Endothelial cell of umbilical vein (primary cell): ENCODE measurements at regions not wholly inside any gene's neighbourhood (a gene's known extent, or its start where the extent isn't known, plus 50 kb on each side); places are given as distances from the start of the nearest gene placed in this dataset.

Experiments used
- BruUV-seq: library from RNA; stranded (reverse); fragments of 400-500 nt; replicated peaks from 2 replicates; lab custom pipeline; 2021; lab: Mats Ljungman, UMichigan
- CTCF ChIA-PET: fragments of 300-600, 350-600 bp; sonication (Branson Sonifier 250); formaldehyde crosslinking; loops from one replicate; lab custom pipeline; 2021; ENCODE audit warnings: antibody characterized with exemption, inconsistent platforms; lab: Charles Lee
- POLR2A ChIA-PET: fragments of 300-600, 350-600 bp; sonication (Branson Sonifier 250); formaldehyde crosslinking; loops from one replicate; lab custom pipeline; 2021; ENCODE audit warnings: antibody characterized with exemption, inconsistent platforms; lab: Charles Lee
- DNase-seq: peaks from one replicate; pipeline ENCODE4 v3.0.0-alpha.2; 2011; ENCODE audit warnings: low read depth, low spot score
- FAIRE-seq: peaks from 2 replicates; lab custom pipeline; 2011; peaks lifted over from hg19 to GRCh38; lab: Jason Lieb, UNC
- H2AFZ ChIP-seq: 2 replicates; pipeline ENCODE4 v1.6.0; 2012; ENCODE audit warnings: low read depth, low read length, control low read depth, inconsistent platforms
- H3K27ac ChIP-seq: 2 replicates; pipeline ENCODE4 v1.5.1; 2011; ENCODE audit warnings: low read depth, mild to moderate bottlenecking, control low read depth, low read length, moderate library complexity; ENCODE audit not compliant: insufficient read depth
- H3K27me3 ChIP-seq, 2 experiments: 2 replicates each; pipeline versions ENCODE4 v1.6.0 to v1.6.1; 2011; ENCODE audit warnings: low read length in 2 of 2, mixed read lengths in 1 of 2; ENCODE audit not compliant: control insufficient read depth in 2 of 2, insufficient read depth in 2 of 2
- H3K36me3 ChIP-seq, 2 experiments: 2 replicates in 1 of 2; 3 replicates in 1 of 2; pipeline ENCODE4 v1.5.1; 2011; ENCODE audit warnings: low read length in 2 of 2, mild to moderate bottlenecking in 1 of 2, moderate library complexity in 1 of 2; ENCODE audit not compliant: control insufficient read depth in 2 of 2, insufficient read depth in 2 of 2; ENCODE audit errors: extremely low read depth in 1 of 2
- H3K4me1 ChIP-seq: 3 replicates; pipeline ENCODE4 v1.5.1; 2011; ENCODE audit warnings: mild to moderate bottlenecking, low read length; ENCODE audit not compliant: control insufficient read depth, insufficient read depth; ENCODE audit errors: extremely low read depth
- H3K4me2 ChIP-seq: 2 replicates; pipeline ENCODE4 v1.6.1; 2011; ENCODE audit warnings: low read length, control low read depth, mixed read lengths; ENCODE audit not compliant: insufficient read depth
- H3K4me3 ChIP-seq, 3 experiments: fragments of 200-600 bp in 1 of 3; sonication (generic), shearing (Covaris generic) in 1 of 3; replicated peaks in 1 of 3; 2 replicates each; pipeline ENCODE4 v1.5.1; 2011 to 2016; ENCODE audit warnings: control low read depth in 3 of 3, low read length in 3 of 3, mild to moderate bottlenecking in 2 of 3, inconsistent platforms in 1 of 3, low read depth in 1 of 3, moderate library complexity in 1 of 3; ENCODE audit not compliant: insufficient read depth in 1 of 3
- H3K79me2 ChIP-seq: 2 replicates; pipeline ENCODE4 v1.6.0; 2012; ENCODE audit warnings: low read length, inconsistent platforms; ENCODE audit not compliant: control insufficient read depth, insufficient read depth
- H3K9ac ChIP-seq: replicated peaks from 2 replicates; pipeline ENCODE3; 2011; ENCODE audit warnings: low read length, control low read depth; ENCODE audit not compliant: insufficient read depth; ENCODE audit errors: extremely low read depth
- H3K9me1 ChIP-seq: replicated peaks from 3 replicates; pipeline ENCODE4 v1.6.0; 2011; ENCODE audit warnings: mild to moderate bottlenecking, low read length; ENCODE audit not compliant: control insufficient read depth, insufficient read depth; ENCODE audit errors: extremely low read depth
- H3K9me3 ChIP-seq: replicated peaks from 2 replicates; pipeline ENCODE4 v1.5.1; 2012; ENCODE audit warnings: low read length, inconsistent platforms; ENCODE audit not compliant: control insufficient read depth, insufficient read depth
- H4K20me1 ChIP-seq: replicated peaks from 2 replicates; pipeline ENCODE3; 2011; ENCODE audit warnings: mild to moderate bottlenecking, low read length; ENCODE audit not compliant: control insufficient read depth, insufficient read depth; ENCODE audit errors: extremely low read depth
- EZH2 ChIP-seq: IDR thresholded peaks from 2 replicates; pipeline ENCODE4 v1.6.1; 2012; ENCODE audit warnings: borderline replicate concordance, low read depth, mild to moderate bottlenecking, moderate library complexity, low read length, inconsistent platforms; ENCODE audit not compliant: severe bottlenecking
- FOS ChIP-seq: IDR thresholded peaks from 2 replicates; pipeline ENCODE4 v1.6.1; 2011; ENCODE audit warnings: mild to moderate bottlenecking, low read length, moderate library complexity, borderline replicate concordance; ENCODE audit not compliant: insufficient read depth
- GATA2 ChIP-seq: IDR thresholded peaks from 2 replicates; pipeline ENCODE4 v1.7.0; 2011; ENCODE audit warnings: low read depth, mild to moderate bottlenecking, moderate library complexity, mixed read lengths, low read length; ENCODE audit not compliant: insufficient read length, insufficient read depth
- MYC ChIP-seq: IDR thresholded peaks from one replicate; pipeline ENCODE4 v1.6.1; 2011; ENCODE audit warnings: mild to moderate bottlenecking, low read depth, low read length
- POLR2A ChIP-seq: IDR thresholded peaks from 2 replicates; pipeline ENCODE4 v1.6.1; 2012; ENCODE audit warnings: low read depth, mild to moderate bottlenecking, control low read depth, low read length
- POLR2AphosphoS5 ChIP-seq: IDR thresholded peaks from 2 replicates; pipeline ENCODE4 v1.6.1; 2012; ENCODE audit warnings: low read depth, mild to moderate bottlenecking, control low read depth, low read length, moderate library complexity; ENCODE audit not compliant: insufficient read depth
- dilution Hi-C: fragments of 300-500 bp; cut with MboI; formaldehyde crosslinking; loops from one replicate; pipeline ENCODE4 v1.15.0; 2019; ENCODE audit warnings: low sequenced_read_pairs; ENCODE audit not compliant: extremely low pct_ligation_motif_present
- intact Hi-C: fragments of 100-400 bp; cut with micrococcal nuclease; formaldehyde crosslinking; loops from one replicate; pipeline ENCODE4 v1.10.0; 2022
- TF ChIP-seq, protein P1 (sequence below): IDR thresholded peaks from 2 replicates; pipeline ENCODE4 v1.6.1; 2011; ENCODE audit not compliant: insufficient read depth, insufficient read length
- TF ChIP-seq, protein P2 (sequence below), 2 donors: IDR thresholded peaks; 1 replicate in 1 of 2; 2 replicates in 1 of 2; pipeline ENCODE4 v1.5.1; 2011; ENCODE audit warnings: low read length in 2 of 2, mild to moderate bottlenecking in 2 of 2, moderate library complexity in 2 of 2, control low read depth in 1 of 2, inconsistent platforms in 1 of 2, low read depth in 1 of 2; ENCODE audit not compliant: insufficient read depth in 1 of 2; ENCODE audit errors: extremely low read depth in 1 of 2

DNA sequence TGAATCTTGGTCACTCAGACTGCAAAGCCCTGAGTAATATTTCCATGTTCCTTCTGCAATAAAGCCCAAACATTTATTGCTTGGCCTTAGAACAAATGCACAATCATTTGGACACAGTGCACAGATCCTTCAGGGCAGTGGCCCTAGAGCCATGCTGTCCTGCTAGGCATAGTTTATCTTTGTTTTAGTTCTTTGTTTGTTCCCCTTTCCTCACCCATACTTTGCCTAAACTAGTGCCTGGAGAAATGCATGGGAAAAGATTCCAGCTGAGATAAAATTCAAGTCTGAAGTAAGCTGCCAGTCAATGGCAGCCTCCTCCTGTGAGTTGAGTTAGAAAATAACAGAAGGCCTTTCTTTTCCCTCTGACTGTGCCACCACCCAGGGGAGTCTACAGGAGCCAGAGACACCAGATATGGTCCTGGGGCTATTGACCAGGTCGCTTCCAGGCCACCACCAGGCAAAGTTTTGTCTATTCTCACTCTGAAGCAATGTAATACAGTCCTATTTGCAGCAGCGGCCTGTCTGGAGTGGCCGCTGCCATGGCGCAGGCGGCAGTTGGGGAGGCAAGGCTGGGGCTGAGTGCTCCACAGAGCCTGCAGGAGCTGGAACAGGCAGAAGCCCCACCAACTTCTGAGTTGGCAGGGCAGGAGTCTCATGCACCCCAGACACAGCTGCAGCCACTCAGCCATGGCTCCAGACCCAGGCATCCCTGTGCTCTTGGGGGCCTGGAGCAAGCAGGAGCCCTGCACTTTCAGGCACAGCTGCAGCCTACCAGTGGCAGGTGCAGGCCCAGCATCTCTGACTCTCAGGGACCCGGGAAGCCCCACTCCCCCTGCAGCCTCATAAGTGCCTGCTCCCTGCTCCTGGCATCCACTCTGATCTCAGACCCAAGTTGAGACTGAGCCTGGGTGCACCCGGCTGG is 258.6 kb downstream of the GPATCH2 start:
- no peaks in the 10 kb centered on the region for H3K79me2 ChIP-seq
- ChIA-PET POLR2A (no interaction called here), CTCF (no interaction called here)
- no peak overlapping the region for H3K4me2 ChIP-seq
- H3K27ac ChIP-seq = no peak overlapping the region
- H3K4me3 ChIP-seq = no peak overlapping the region
- H2AFZ ChIP-seq = no peak overlapping the region
- no peak overlapping the region for H3K9ac ChIP-seq
- intact Hi-C loops (no loop called here), dilution Hi-C loops (no loop called here)
- no peaks in the 10 kb centered on the region for H4K20me1 ChIP-seq
- H3K9me3 ChIP-seq = peaks cover 2% of the 10 kb centered on the region
- no peaks in the 10 kb centered on the region for H3K9me1 ChIP-seq
- DNase-seq (no peak), FAIRE-seq (no peak)
- BruUV-seq = no TSS peak
- no peaks in the 10 kb centered on the region for H3K27me3 ChIP-seq
- TF ChIP-seq, protein P1, sequence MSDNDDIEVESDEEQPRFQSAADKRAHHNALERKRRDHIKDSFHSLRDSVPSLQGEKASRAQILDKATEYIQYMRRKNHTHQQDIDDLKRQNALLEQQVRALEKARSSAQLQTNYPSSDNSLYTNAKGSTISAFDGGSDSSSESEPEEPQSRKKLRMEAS = no peak
- TF ChIP-seq FOS (no peak), POLR2A (no peak)
- no peaks in the 10 kb centered on the region for H3K36me3 ChIP-seq
- no peaks in the 10 kb centered on the region for H3K4me1 ChIP-seq

DNA sequence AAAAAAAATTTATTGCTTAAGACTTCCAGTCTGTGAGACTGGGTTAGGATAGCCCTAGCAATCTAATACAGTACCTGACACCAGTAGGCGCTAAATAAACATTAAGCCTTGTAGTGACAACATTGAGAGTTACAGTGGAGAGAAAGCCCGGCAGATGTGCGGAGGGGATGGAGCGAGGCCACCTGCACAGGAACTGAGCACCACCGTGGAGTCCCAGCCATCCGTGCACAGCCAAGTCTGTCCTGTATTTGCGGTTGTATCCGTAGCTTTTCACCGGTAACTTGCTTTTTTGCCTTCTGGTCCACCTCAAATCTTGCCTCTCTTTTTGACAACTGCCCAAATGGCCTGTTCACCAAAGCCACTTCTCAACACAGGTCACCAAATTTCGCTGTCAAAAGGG is 260.1 kb downstream of the GPATCH2 start:
- CTCF ChIA-PET = no interaction called here
- no peaks in the 10 kb centered on the region for H3K36me3 ChIP-seq
- dilution Hi-C loops (no loop called here), intact Hi-C loops (no loop called here)
- DNase-seq = no peak
- FAIRE-seq = no peak
- POLR2A ChIA-PET = no interaction called here
- H3K4me1 ChIP-seq = no peaks in the 10 kb centered on the region
- no peak overlapping the region for H3K4me2 ChIP-seq
- H3K9ac ChIP-seq = no peak overlapping the region
- no peak overlapping the region for H3K4me3 ChIP-seq
- H3K9me1 ChIP-seq = no peaks in the 10 kb centered on the region
- H3K79me2 ChIP-seq = no peaks in the 10 kb centered on the region
- no peak for TF ChIP-seq FOS
- TF ChIP-seq POLR2AphosphoS5 = no peak
- no peak for TF ChIP-seq POLR2A
- no peak for TF ChIP-seq GATA2
- TF ChIP-seq, protein P2, sequence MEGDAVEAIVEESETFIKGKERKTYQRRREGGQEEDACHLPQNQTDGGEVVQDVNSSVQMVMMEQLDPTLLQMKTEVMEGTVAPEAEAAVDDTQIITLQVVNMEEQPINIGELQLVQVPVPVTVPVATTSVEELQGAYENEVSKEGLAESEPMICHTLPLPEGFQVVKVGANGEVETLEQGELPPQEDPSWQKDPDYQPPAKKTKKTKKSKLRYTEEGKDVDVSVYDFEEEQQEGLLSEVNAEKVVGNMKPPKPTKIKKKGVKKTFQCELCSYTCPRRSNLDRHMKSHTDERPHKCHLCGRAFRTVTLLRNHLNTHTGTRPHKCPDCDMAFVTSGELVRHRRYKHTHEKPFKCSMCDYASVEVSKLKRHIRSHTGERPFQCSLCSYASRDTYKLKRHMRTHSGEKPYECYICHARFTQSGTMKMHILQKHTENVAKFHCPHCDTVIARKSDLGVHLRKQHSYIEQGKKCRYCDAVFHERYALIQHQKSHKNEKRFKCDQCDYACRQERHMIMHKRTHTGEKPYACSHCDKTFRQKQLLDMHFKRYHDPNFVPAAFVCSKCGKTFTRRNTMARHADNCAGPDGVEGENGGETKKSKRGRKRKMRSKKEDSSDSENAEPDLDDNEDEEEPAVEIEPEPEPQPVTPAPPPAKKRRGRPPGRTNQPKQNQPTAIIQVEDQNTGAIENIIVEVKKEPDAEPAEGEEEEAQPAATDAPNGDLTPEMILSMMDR (IDR thresholded peaks at IDR 0.05; ENCODE audit: extremely low read depth in 1 of 2, insufficient read depth in 1 of 2, low read depth in 1 of 2, low read length in 2 of 2) = no peak
- no peak for TF ChIP-seq MYC
- TF ChIP-seq EZH2 = no peak
- no peaks in the 10 kb centered on the region for H3K27me3 ChIP-seq
- H3K9me3 ChIP-seq = peaks cover 2% of the 10 kb centered on the region
- no peaks in the 10 kb centered on the region for H4K20me1 ChIP-seq
- H2AFZ ChIP-seq = no peak overlapping the region
- BruUV-seq = no TSS peak
- H3K27ac ChIP-seq = no peak overlapping the region
